DND-41 (cell line): ENCODE measurements at regions not wholly inside any gene's neighbourhood (a gene's known extent, or its start where the extent isn't known, plus 50 kb on each side); places are given as distances from the start of the nearest gene placed in this dataset.

ENCODE experiments used
- CTCF ChIP-seq: IDR thresholded peaks from 2 replicates; pipeline ENCODE4 v1.5.1; 2012; ENCODE audit warnings: borderline replicate concordance, low read length, moderate library complexity, mild to moderate bottlenecking; ENCODE audit not compliant: poor library complexity, severe bottlenecking; ENCODE audit errors: extremely low read depth
- EZH2 ChIP-seq: IDR thresholded peaks from 3 replicates; pipeline ENCODE4 v1.6.1; 2012; ENCODE audit warnings: borderline replicate concordance, low read depth, mild to moderate bottlenecking, moderate library complexity, low read length, inconsistent platforms; ENCODE audit not compliant: severe bottlenecking

DNA sequence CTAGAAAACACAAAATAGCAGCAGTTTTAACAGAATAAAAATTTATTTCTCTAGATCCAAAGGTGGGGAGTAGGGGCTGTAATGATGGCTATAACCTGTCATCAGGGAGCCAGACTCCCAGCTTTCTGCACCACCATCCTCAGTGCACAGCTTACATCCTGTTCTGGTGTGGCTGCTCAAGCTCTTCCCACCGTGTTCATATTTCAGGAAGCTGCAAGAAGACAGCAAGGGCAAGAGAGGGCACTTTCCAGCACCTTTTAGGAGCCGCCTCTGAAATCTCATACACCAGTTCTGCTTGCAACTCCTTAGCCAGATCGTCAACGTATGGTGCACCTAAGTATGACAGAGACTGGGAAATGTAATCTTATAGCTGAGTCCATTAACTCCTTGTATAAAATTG is 253.7 kb downstream of the CENPC start:
- TF ChIP-seq EZH2 (no peak), CTCF (no peak)
